Naive B cell (primary cell): ENCODE measurements at regions not wholly inside any gene's neighbourhood (a gene's known extent, or its start where the extent isn't known, plus 50 kb on each side); places are given as distances from the start of the nearest gene placed in this dataset.
A peak's percentile ranks its signal among the peaks of the same experiment; 100 is the strongest.
"Not testable (repeated sequence)": the region's sequence is repeated elsewhere in the genome, so short reads cannot be mapped to it uniquely, and the experiment has no call there.

Experiments
- ATAC-seq, 2 donors: fragments of 150-1000 bp; cut with Tn5 transposase; 2 replicates each; pipeline ENCODE4 v1.10.0; 2021; ENCODE audit warnings: low read depth in 2 of 2, mild to moderate bottlenecking in 2 of 2, moderate library complexity in 2 of 2
- DNase-seq: peaks from one replicate; pipeline ENCODE4 v3.0.0; 2022
- H3K27ac Mint-ChIP-seq, 6 donors: one replicate each; pipeline ENCODE4 v1.8.0; 2020 to 2022; ENCODE audit warnings: mild to moderate bottlenecking in 6 of 6, mixed read lengths in 6 of 6, moderate library complexity in 5 of 6, inconsistent platforms in 2 of 6
- H3K27me3 Mint-ChIP-seq, 3 donors: one replicate each; pipeline ENCODE4 v1.8.0; 2021 to 2022; ENCODE audit warnings: mixed read lengths in 3 of 3, mild to moderate bottlenecking in 1 of 3
- H3K36me3 Mint-ChIP-seq, 2 donors: one replicate each; pipeline ENCODE4 v1.8.0; 2020 to 2022; ENCODE audit warnings: mixed read lengths in 2 of 2, inconsistent platforms in 1 of 2, mild to moderate bottlenecking in 1 of 2
- H3K4me1 Mint-ChIP-seq, 3 donors: one replicate each; pipeline ENCODE4 v1.8.0; 2020 to 2022; ENCODE audit warnings: mixed read lengths in 3 of 3, inconsistent platforms in 1 of 3, mild to moderate bottlenecking in 1 of 3, moderate library complexity in 1 of 3
- H3K4me3 Mint-ChIP-seq, 8 donors: one replicate each; pipeline ENCODE4 v1.8.0; 2020 to 2022; ENCODE audit warnings: mild to moderate bottlenecking in 8 of 8, mixed read lengths in 8 of 8, moderate library complexity in 8 of 8, inconsistent platforms in 2 of 8
- H3K9me3 Mint-ChIP-seq, 7 donors: one replicate each; pipeline ENCODE4 v1.8.0; 2020 to 2022; ENCODE audit warnings: mixed read lengths in 7 of 7, mild to moderate bottlenecking in 5 of 7, inconsistent platforms in 2 of 7, moderate library complexity in 1 of 7

DNA sequence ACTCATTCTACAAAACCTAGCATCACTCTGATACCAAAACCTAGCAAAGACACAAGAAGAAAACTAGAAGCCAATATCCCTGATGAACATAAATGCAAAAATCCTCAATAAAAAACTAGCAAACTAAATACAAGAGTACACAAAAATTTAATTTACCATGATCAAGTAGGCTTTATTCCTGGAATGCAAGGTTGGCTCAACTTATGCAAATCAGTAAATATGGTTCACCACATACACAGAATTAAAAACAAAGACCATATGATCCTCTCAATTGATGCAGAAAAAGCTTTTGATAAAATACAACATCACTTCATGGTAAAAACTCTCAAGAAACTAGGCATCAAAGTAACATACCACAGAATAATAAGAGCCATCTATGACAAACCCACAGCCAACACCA, 188.3 kb downstream of the ETAA1 start:
- peaks cover 0 to 14% of the 10 kb centered on the region in 2 donors for H3K36me3 Mint-ChIP-seq
- H3K27me3 Mint-ChIP-seq = peaks cover 0 to 4% (median 0%) of the 10 kb centered on the region in 3 donors
- H3K27ac Mint-ChIP-seq = no peak overlapping the region
- H3K9me3 Mint-ChIP-seq = peaks cover 18 to 64% (median 26%) of the 10 kb centered on the region in 7 donors
- no peaks in the 10 kb centered on the region for H3K4me1 Mint-ChIP-seq
- H3K4me3 Mint-ChIP-seq = no peak overlapping the region
- ATAC-seq = no peak
- no peak for DNase-seq

DNA sequence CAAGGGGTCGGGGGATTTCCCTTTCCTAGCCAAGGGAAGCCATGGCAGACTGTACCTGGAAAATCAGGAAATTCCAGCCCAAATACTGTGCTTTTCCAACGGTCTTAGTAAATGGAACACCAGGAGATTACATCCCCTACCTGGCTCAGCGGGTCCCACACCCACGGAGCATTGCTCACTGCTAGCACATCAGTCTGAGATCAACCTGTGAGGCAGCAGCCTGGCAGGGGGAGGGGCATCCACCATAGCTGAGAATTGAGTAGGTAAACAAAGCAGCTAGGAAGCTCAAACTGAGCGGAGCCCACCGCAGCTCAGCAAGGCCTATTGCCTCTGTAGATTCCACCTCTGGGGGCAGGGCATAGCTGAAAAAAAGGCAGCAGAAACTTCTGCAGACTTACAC, 192.0 kb downstream of the ETAA1 start:
- not testable (repeated sequence) for ATAC-seq, H3K4me1 Mint-ChIP-seq, H3K27me3 Mint-ChIP-seq, H3K27ac Mint-ChIP-seq, DNase-seq, H3K4me3 Mint-ChIP-seq
- H3K36me3 Mint-ChIP-seq = peaks cover 4 to 14% of the 10 kb centered on the region in 2 donors
- peaks cover 23 to 51% (median 31%) of the 10 kb centered on the region in 7 donors for H3K9me3 Mint-ChIP-seq

DNA sequence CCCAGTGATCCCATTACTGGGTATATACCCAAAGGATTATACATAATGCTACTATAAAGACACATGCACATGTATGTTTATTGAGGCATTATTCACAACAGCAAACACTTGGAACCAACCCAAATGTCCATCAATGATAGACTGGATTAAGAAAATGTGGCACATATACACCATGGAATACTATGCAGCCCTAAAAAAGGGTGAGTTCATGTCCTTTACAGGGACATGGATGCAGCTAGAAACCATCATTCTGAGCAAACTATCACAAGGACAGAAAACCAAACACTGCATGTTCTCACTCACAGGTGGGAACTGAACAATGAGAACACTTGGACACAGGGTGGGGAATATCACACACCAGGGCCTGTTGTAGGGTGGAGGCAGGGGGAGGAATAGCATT, 197.4 kb downstream of the ETAA1 start:
- not testable (repeated sequence) for H3K36me3 Mint-ChIP-seq

DNA sequence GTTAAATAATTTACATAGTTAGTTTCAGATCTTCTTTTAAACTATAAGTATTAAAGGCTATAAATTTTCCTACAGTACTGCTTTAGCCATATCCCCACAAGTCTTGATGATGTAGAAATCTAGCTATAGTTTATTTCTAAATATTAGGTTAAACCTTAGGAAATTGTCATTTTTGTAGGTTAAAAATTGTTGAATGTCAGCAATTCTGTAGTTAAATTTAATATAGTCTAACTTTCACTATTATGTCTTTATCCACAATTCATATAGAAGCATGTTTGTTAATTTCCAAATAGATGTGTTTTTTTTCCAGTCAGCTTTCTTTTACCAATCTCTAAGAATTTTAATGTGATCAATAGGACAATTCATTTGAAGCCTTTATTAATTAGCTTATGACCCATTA, 199.7 kb downstream of the ETAA1 start:
- H3K27ac Mint-ChIP-seq = no peak overlapping the region
- peaks cover 0 to 3% (median 0%) of the 10 kb centered on the region in 3 donors for H3K27me3 Mint-ChIP-seq
- H3K4me1 Mint-ChIP-seq = no peaks in the 10 kb centered on the region
- H3K36me3 Mint-ChIP-seq = peaks cover 0 to 4% of the 10 kb centered on the region in 2 donors
- peaks cover 0 to 46% (median 24%) of the 10 kb centered on the region in 7 donors for H3K9me3 Mint-ChIP-seq
- H3K4me3 Mint-ChIP-seq = no peak overlapping the region
- ATAC-seq (no peak), DNase-seq (no peak)

More for the DNA sequence above, 197.4 kb downstream of the ETAA1 start:
- ATAC-seq, H3K4me1 Mint-ChIP-seq, H3K4me3 Mint-ChIP-seq, DNase-seq, H3K27me3 Mint-ChIP-seq: not testable (repeated sequence)
- Mint-ChIP-seq H3K27ac (peak overlapping the region in 1 of 6 donors; percentile 7), H3K9me3 (peaks cover 4 to 50% (median 28%) of the 10 kb centered on the region in 7 donors)

DNA sequence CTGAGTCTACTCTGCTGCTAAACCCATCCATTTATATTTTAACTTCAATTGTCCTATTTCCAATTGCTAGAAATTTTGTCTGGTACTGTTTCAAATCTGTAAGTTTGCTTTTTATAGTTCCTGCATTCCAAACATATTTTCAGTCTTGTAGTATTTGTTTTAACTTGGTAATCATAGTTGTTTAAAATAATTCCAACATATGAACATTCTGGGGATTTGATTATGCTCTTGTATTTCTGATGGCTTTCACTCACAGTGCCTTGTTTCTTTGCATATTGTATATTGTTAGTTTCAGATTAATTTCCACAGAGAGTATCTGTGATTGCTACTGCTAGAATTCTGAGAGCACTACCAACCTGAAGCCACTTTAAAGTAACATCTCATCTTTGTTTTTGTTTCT, 202.4 kb downstream of the ETAA1 start:
- DNase-seq (no peak), ATAC-seq (no peak)
- Mint-ChIP-seq H3K27ac (no peak overlapping the region), H3K27me3 (peaks cover 0 to 8% (median 0%) of the 10 kb centered on the region in 3 donors), H3K4me3 (no peak overlapping the region), H3K36me3 (no peaks in the 10 kb centered on the region), H3K9me3 (peaks cover 0 to 26% (median 7%) of the 10 kb centered on the region in 7 donors), H3K4me1 (no peaks in the 10 kb centered on the region)

DNA sequence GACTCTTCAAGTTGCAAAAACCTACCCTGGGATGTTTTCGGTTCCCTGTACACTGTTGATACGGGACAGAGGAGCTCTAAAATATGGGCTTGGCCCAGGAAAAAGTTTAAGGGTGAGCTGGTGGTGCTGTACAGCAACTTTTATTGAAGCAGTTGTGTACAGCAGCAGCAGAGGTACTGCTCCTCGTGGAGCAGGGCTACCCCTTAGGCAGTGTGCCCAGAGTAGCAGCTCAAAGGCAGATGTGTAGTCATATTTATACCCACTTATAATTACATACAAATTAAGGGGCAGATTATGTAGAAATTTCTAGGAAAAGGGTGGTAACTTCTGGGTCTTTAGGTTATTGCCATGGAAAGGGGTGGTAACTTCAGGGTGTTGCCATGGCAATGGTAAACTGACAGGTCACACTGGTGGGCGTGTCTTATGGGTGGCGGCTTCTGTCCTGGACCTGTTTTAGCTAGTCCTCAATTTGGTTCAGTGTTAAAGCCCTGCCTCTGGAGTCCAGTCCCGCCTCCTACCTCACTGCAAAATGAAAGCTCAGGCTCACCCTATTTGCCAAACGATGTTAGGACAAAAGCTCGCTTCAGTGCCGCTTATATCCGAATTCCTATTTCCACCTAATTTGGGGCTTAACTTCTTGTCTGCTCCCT, 203.2 kb downstream of the ETAA1 start:
- ATAC-seq = no peak
- no peak overlapping the region for H3K4me3 Mint-ChIP-seq

DNA sequence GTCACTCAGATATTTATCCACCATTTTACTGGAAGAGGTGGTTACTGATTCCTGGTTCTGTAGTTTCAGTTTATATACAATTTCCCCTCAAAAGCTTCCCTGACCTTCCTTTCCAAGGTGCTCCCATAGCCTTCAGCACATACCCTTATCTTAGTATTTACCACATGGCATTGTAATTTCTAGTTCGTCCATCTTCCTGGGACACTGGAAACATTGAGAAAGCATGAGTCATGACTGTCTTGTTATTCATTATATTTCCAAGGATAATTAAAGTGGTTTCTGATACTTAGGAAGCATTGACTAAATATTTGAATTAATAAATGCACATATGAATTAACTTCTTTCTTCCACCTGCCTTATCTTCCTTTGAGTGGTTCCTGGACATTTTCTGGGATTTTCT, 203.8 kb downstream of the ETAA1 start:
- Mint-ChIP-seq H3K36me3 (no peaks in the 10 kb centered on the region), H3K27ac (no peak overlapping the region), H3K4me1 (no peaks in the 10 kb centered on the region), H3K4me3 (no peak overlapping the region), H3K9me3 (peaks cover 0 to 15% (median 4%) of the 10 kb centered on the region in 7 donors), H3K27me3 (peaks cover 0 to 8% (median 0%) of the 10 kb centered on the region in 3 donors)
- ATAC-seq (no peak), DNase-seq (no peak)

More for the DNA sequence above, 203.2 kb downstream of the ETAA1 start:
- Mint-ChIP-seq H3K9me3 (peaks cover 0 to 21% (median 7%) of the 10 kb centered on the region in 7 donors), H3K36me3 (no peaks in the 10 kb centered on the region), H3K4me1 (no peaks in the 10 kb centered on the region), H3K27ac (no peak overlapping the region), H3K27me3 (peaks cover 0 to 8% (median 0%) of the 10 kb centered on the region in 3 donors)
- DNase-seq = no peak

DNA sequence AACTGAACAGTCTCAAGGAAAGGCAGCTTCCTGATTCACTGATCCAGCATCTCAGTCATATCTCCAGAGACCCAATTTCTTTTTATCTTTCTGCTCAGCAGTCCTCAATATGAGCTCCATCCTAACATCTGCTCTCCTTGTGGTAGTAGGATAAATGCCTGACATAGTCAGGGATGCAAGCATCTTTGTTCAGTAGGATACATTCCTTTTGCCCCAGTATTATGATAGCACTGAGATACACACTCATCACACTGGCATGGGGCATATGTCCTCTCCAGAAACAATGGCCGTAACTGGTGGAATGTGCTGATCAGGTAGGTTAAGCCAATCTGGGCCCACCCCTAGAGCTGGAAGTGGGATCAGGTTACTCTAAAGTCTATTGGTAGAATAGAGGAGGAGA, 207.2 kb downstream of the ETAA1 start:
- no peak overlapping the region for H3K4me3 Mint-ChIP-seq
- DNase-seq = no peak
- H3K27me3 Mint-ChIP-seq = peaks cover 0 to 8% (median 0%) of the 10 kb centered on the region in 3 donors
- no peak overlapping the region for H3K27ac Mint-ChIP-seq
- no peaks in the 10 kb centered on the region for H3K4me1 Mint-ChIP-seq
- H3K36me3 Mint-ChIP-seq = no peaks in the 10 kb centered on the region
- no peak for ATAC-seq
- peaks cover 0 to 4% (median 2%) of the 10 kb centered on the region in 7 donors for H3K9me3 Mint-ChIP-seq

DNA sequence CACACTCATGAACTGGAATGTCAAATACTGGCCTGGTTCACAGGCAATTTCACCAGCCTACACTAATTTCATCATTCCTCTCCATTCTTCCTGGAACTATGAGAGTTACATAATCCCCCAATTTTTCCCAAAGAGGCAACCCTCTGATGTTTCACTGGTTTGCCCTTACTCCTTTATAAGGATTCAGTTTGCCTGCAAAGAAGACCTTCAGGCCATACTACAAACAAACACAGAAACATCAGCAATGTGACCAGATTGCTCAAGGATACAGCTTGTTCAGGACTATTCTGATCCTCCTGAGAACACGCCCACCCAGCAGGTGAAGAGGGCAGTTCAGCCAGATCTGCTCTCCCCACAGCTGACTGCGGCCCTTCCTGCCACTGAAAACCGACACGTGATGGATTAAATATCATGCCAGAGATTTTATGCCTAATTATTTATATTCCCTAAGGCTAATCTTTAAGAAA, 215.5 kb downstream of the ETAA1 start:
- no peaks in the 10 kb centered on the region for H3K36me3 Mint-ChIP-seq
- no peak for ATAC-seq
- no peak overlapping the region for H3K27ac Mint-ChIP-seq
- no peak for DNase-seq
- H3K4me3 Mint-ChIP-seq = no peak overlapping the region
- peaks cover 0 to 8% (median 0%) of the 10 kb centered on the region in 3 donors for H3K27me3 Mint-ChIP-seq
- no peaks in the 10 kb centered on the region for H3K4me1 Mint-ChIP-seq
- peaks cover 0 to 2% (median 0%) of the 10 kb centered on the region in 7 donors for H3K9me3 Mint-ChIP-seq

DNA sequence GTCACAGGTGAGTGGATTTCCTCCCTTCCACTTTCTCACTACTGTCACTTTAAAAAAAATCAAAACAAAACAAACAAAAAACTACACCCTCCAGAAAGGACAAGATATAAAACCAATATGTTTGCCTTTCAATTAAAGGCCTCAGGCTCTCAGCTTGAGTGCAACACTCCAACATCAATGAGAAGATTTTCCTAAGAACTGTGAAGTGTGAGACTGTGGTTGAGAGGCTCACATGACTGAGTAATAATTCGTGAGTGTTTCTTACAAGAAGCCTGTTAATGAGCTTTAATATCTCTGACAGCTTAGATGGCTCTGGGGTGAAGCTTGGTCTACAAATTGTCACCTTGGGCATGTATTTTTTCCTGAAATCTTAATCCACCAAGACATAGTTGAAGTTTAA, 216.1 kb downstream of the ETAA1 start:
- Mint-ChIP-seq H3K9me3 (no peaks in the 10 kb centered on the region), H3K4me1 (no peaks in the 10 kb centered on the region), H3K27ac (no peak overlapping the region), H3K27me3 (peaks cover 0 to 8% (median 0%) of the 10 kb centered on the region in 3 donors), H3K4me3 (no peak overlapping the region), H3K36me3 (no peaks in the 10 kb centered on the region)
- ATAC-seq (no peak), DNase-seq (no peak)

DNA sequence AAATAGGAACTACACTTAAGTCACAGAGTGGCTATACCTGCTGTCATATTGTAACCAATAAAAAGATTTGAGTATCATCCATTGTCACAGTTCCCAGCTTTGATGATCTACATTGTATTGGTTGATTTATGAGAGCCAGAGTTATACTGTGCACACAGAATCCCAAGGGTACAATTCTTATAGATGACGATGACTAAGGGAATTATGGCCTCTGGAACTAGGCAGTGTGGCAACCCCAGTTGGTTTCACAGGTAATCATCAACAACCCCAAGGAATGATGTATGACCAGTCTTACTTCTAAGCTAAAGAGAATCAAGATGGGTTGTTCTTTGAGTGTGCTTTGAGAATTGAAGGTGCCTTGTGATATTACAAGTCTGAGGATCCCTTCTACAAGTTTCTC, 217.3 kb downstream of the ETAA1 start:
- H3K9me3 Mint-ChIP-seq = no peaks in the 10 kb centered on the region
- H3K4me1 Mint-ChIP-seq = no peaks in the 10 kb centered on the region
- ATAC-seq (no peak), DNase-seq (no peak)
- peaks cover 0 to 8% (median 0%) of the 10 kb centered on the region in 3 donors for H3K27me3 Mint-ChIP-seq
- no peak overlapping the region for H3K27ac Mint-ChIP-seq
- no peaks in the 10 kb centered on the region for H3K36me3 Mint-ChIP-seq
- no peak overlapping the region for H3K4me3 Mint-ChIP-seq

DNA sequence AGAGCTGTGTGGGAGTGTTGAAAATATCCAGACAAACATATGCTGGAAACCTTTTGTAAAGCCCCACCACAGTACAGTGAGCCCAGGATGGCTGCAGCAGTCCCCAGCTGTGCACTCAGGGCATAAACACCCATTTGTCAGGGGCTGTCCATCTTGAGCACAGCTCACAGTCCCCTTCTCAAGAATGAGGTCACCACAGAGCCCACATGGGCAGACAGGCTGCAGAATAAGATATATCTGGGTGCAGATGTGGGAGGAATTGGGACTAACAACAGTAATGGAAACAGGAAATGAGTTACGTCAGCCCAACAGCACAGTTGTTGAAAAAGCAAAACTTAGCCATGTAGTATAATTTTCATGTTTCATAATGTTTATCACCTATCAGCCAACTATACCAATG, 219.6 kb downstream of the ETAA1 start:
- Mint-ChIP-seq H3K36me3 (no peaks in the 10 kb centered on the region), H3K27me3 (peaks cover 0 to 8% (median 0%) of the 10 kb centered on the region in 3 donors), H3K4me1 (no peaks in the 10 kb centered on the region), H3K9me3 (no peaks in the 10 kb centered on the region), H3K4me3 (no peak overlapping the region), H3K27ac (no peak overlapping the region)
- ATAC-seq = no peak
- no peak for DNase-seq

DNA sequence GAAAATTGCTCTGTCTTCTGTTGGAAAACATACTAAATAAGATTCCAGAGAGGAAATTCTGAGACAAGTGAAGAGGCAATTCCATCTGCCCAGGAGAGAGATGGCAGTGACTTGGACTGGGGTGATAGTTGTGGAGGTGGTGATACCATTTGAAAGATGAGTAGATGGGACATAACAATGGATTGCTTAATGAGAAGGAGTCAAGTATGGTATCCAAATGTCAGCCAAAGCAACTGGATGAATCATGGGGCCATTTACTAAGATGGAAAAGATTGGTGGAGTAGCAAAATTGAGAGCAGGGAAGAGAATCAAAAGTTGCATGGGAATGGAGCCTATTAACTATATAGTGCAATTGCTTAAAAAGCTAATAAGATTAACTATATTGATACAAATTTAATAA, 222.1 kb downstream of the ETAA1 start:
- H3K4me3 Mint-ChIP-seq = no peak overlapping the region
- H3K27ac Mint-ChIP-seq = no peak overlapping the region
- H3K9me3 Mint-ChIP-seq = peaks cover 0 to 4% (median 2%) of the 10 kb centered on the region in 7 donors
- no peak for DNase-seq
- H3K36me3 Mint-ChIP-seq = no peaks in the 10 kb centered on the region
- peaks cover 0 to 4% (median 0%) of the 10 kb centered on the region in 3 donors for H3K27me3 Mint-ChIP-seq
- H3K4me1 Mint-ChIP-seq = no peaks in the 10 kb centered on the region
- ATAC-seq = no peak

DNA sequence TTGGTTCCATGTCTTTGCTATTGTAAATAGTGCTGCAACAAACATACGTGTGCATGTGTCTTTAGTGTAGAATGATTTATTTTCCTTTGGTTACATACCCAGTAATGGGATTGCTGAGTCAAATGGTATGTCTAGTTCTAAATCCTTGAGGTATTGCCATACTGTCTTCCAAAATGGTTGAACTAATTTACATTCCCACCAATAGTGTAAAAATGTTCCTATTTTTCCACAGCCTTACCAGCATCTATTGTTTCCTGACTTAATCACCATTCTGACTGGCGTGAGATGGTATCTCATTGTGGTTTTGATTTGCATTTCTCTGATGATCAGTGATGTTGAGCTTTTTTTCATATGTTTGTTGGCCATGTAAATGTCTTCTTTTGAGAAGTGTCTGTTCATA, 226.6 kb downstream of the ETAA1 start:
- not testable (repeated sequence) for H3K36me3 Mint-ChIP-seq, H3K27ac Mint-ChIP-seq, H3K9me3 Mint-ChIP-seq, DNase-seq, ATAC-seq, H3K4me1 Mint-ChIP-seq, H3K4me3 Mint-ChIP-seq
- H3K27me3 Mint-ChIP-seq = peaks cover 4 to 15% (median 9%) of the 10 kb centered on the region in 3 donors
